HUES48 (cell line): ENCODE measurements at regions not wholly inside any gene's neighbourhood (a gene's known extent, or its start where the extent isn't known, plus 50 kb on each side); places are given as distances from the start of the nearest gene placed in this dataset.

Experiments
- H3K27ac ChIP-seq: one replicate; pipeline ENCODE4 v1.7.0; 2013; ENCODE audit warnings: low read depth, low read length, inconsistent platforms
- H3K27me3 ChIP-seq: 2 replicates; pipeline ENCODE4 v1.6.1; 2013; ENCODE audit warnings: mild to moderate bottlenecking, low read length; ENCODE audit not compliant: control insufficient read depth, insufficient read depth
- H3K36me3 ChIP-seq: 2 replicates; pipeline ENCODE4 v1.6.1; 2013; ENCODE audit warnings: low read length; ENCODE audit not compliant: control insufficient read depth, insufficient read depth
- H3K4me1 ChIP-seq: 2 replicates; pipeline ENCODE4 v1.6.1; 2013; ENCODE audit warnings: mild to moderate bottlenecking, low read length; ENCODE audit not compliant: control insufficient read depth, insufficient read depth
- H3K4me3 ChIP-seq: 2 replicates; pipeline ENCODE4 v1.5.1; 2013; ENCODE audit warnings: mild to moderate bottlenecking, low read depth, low read length
- H3K9ac ChIP-seq: 2 replicates; pipeline ENCODE4 v1.6.1; 2013; ENCODE audit warnings: mild to moderate bottlenecking, low read depth, low read length, moderate library complexity
- H3K9me3 ChIP-seq: 2 replicates; pipeline ENCODE4 v1.6.1; 2013; ENCODE audit warnings: low read length; ENCODE audit not compliant: control insufficient read depth, insufficient read depth

DNA sequence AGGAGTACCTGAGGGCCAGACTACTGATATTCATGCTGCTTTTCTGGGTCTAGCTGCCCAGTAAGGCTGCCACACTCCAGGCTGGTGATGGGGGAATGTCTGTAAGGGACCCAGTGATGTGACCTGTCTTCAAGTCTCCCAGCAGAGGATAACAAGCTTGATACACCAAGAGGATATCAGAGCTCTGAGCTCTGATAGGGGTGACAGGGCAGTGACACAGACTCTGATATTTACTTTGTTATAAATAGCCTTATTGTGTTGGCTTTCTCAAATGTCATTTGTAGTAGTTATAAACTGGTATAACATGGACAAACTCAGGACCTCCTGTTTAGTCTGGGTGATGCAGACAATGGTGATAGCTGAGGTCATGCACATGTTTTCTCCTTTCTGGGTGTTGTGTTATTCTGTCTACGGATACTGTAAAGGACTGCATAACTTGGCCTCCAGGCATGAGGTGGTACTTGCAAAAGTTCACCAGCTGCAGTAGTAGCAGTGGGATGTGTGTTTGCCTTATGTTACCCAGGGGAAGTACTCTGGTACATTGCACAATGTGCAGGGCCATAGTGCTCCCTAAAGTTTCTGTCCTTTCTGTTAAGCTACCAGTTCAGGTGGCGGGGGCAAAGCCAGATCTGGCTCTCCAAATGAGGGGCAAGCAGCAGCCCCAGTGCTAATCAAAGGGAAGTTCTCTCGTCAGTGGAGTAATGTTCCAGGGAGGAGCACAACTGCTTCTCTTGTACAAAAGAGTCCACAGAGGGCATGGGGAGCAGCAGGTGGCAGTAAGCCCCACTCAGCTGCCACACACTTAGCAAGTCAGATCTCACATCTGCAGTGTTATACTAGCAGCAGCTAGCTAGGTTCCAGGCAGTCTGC is 812.2 kb downstream of the JRKL start:
- Histone ChIP-seq H3K9ac (no peak overlapping the region), H3K4me1 (peaks cover 9% of the 10 kb centered on the region), H3K27ac (no peak overlapping the region), H3K4me3 (no peak overlapping the region), H3K9me3 (no peaks in the 10 kb centered on the region), H3K27me3 (no peaks in the 10 kb centered on the region), H3K36me3 (no peaks in the 10 kb centered on the region)

DNA sequence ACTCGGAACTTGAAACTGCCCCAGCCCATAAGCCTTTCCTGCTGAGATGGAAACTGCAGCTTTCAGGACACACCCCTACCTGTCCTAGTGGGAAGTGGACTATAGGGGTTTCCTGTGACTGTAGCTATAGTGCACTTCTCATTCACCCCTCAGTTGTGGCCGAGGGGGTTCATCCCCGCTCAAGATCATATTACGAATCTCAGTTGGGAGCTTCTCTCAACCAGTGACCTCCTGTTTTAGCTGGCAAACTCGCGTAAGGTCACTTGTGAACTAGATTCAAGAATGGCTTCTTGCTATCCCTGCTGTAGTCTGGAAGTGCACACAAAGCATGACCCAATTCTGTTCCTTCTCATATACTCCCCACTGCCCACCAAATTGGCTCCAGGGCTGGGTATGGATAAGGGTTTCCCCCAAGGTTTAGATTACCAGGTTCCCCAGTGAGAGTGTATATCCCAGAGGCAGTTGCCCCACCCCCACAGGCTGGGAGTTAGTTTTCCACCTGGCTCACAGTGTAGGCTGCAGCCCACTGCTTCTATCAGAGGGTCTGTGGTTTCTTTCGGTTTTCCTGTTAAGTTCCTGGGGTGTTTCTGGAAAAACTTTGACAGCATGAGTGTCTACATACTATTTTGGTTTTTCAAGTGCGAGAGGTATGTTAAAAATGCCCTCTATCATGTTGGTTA is 812.9 kb downstream of the JRKL start:
- Histone ChIP-seq H3K4me3 (no peak overlapping the region), H3K36me3 (no peaks in the 10 kb centered on the region), H3K9me3 (no peaks in the 10 kb centered on the region), H3K4me1 (peaks cover 9% of the 10 kb centered on the region), H3K27me3 (no peaks in the 10 kb centered on the region), H3K9ac (no peak overlapping the region), H3K27ac (no peak overlapping the region)

DNA sequence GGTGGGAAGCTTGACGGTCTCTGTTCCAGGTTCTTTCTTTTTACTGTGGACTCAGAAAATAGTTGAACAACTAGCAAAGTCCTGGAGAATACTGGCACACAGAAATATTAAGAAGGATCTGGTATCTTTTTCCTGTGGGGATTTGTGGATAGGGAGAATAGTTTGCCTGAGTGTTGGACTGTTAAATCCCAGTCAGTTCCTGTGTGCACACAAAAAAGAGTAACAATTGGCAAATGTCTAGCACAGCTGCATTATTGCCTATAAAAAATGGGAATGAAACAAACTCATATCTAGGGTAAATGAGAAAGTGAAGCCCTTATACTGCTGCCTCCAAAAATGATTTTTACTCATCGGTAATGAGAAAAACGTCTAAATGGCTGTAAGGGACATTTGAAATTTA is 828.2 kb downstream of the JRKL start:
- H3K9me3 ChIP-seq: no peaks in the 10 kb centered on the region
- H3K4me1 ChIP-seq: no peaks in the 10 kb centered on the region
- no peak overlapping the region for H3K4me3 ChIP-seq
- no peaks in the 10 kb centered on the region for H3K27me3 ChIP-seq
- H3K9ac ChIP-seq: no peak overlapping the region
- H3K27ac ChIP-seq: no peak overlapping the region
- H3K36me3 ChIP-seq: no peaks in the 10 kb centered on the region

DNA sequence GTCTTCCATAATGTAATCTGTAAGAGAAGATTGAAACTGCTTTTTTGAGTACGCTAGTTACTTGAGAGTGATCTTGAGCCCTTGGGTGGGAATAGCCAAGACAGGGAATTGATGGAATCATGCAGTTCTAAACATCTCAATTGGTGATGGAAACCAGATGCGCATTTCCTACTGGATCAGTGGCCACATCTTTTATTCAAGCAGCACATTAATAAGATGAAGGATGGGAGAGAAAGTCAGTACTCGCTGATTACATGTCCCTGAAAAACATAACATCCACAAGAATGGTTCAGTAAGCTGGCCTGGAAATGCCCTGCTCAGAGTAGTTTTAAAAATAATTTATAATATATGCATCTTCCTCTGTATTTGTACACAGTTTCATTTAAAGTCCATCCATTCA is 833.8 kb downstream of the JRKL start:
- Histone ChIP-seq H3K27ac (no peak overlapping the region), H3K9ac (no peak overlapping the region), H3K36me3 (no peaks in the 10 kb centered on the region), H3K27me3 (no peaks in the 10 kb centered on the region), H3K4me1 (no peaks in the 10 kb centered on the region), H3K9me3 (no peaks in the 10 kb centered on the region), H3K4me3 (no peak overlapping the region)

DNA sequence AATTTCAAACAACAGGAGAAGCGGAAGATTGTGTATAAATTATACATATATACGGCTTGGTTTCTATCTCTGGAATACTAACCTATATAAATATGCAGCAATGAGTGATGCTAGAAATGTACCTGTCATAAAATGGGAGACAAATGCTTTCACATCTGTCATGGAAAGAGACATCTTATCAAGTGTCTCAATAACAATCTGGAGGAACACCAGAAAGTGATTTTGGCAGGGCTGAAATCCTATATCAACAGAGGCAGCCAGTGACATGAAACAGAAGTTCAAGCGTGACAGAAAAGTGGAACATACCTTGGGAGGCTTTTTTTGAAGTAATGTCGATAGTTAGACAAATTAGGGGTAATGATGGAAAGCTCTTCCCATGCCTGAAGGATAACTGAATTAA is 834.6 kb downstream of the JRKL start:
- no peak overlapping the region for H3K4me3 ChIP-seq
- H3K36me3 ChIP-seq: no peaks in the 10 kb centered on the region
- no peaks in the 10 kb centered on the region for H3K9me3 ChIP-seq
- no peaks in the 10 kb centered on the region for H3K27me3 ChIP-seq
- H3K9ac ChIP-seq: no peak overlapping the region
- no peaks in the 10 kb centered on the region for H3K4me1 ChIP-seq
- no peak overlapping the region for H3K27ac ChIP-seq

DNA sequence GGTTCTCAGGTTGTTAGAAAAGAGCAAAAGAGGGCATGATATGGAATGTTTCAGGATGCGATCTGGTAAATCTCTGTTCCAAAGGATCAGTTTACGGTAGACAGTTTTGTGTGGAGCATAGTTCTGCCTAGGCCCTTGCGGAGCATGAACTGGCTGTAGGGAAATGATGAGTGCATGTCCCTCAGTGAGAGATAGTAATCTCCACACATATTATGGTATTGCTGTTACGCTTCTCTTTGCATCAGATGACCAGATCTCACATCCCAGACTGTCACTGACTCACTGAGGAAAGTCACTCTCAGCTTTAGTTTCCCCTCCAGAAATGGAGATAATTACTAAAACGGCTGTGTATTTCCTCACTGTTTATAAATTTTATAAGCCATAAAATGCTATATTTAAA is 836.0 kb downstream of the JRKL start:
- H3K9ac ChIP-seq: no peak overlapping the region
- no peaks in the 10 kb centered on the region for H3K36me3 ChIP-seq
- no peaks in the 10 kb centered on the region for H3K9me3 ChIP-seq
- H3K4me1 ChIP-seq: no peaks in the 10 kb centered on the region
- H3K27ac ChIP-seq: no peak overlapping the region
- no peak overlapping the region for H3K4me3 ChIP-seq
- H3K27me3 ChIP-seq: no peaks in the 10 kb centered on the region

DNA sequence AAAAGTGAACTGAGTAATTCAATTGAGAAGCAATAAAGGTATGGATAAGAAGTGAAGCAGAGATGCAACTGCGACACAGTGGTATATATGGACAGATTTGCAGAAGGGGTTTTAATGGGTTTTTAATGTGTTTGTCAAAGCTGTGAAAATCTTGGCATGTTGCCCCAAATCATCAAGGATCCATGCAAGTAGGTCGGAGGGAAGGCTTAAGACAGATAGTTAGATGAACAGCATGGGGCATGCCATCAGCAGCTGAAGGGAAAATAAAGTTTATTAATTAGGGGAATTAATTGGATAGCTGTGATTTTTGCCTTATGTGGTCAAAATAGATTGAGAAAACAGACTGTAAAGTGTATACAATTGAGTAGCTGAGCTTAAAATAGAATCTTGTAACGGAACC is 840.1 kb downstream of the JRKL start:
- no peak overlapping the region for H3K27ac ChIP-seq
- no peaks in the 10 kb centered on the region for H3K4me1 ChIP-seq
- no peaks in the 10 kb centered on the region for H3K36me3 ChIP-seq
- H3K9ac ChIP-seq: no peak overlapping the region
- H3K4me3 ChIP-seq: no peak overlapping the region
- H3K9me3 ChIP-seq: no peaks in the 10 kb centered on the region
- no peaks in the 10 kb centered on the region for H3K27me3 ChIP-seq

DNA sequence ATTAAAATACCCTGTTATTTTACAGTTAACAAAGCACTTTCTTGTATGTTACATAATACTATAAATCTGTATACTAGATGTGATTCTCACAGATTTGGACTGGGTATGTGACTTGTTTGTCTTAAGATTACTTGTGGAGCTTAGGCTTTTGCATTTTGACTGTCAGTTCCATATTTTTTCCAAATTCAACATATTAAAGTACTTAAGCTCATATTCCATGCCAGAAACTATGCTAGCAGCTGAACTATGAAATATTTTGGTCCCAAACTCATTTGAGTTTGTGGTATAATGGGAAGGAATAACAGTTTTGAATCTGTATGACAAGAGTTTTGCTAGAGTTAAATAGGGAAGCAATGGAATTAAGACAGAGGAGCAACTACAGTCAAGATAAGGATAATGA is 841.4 kb downstream of the JRKL start:
- H3K4me3 ChIP-seq: no peak overlapping the region

DNA sequence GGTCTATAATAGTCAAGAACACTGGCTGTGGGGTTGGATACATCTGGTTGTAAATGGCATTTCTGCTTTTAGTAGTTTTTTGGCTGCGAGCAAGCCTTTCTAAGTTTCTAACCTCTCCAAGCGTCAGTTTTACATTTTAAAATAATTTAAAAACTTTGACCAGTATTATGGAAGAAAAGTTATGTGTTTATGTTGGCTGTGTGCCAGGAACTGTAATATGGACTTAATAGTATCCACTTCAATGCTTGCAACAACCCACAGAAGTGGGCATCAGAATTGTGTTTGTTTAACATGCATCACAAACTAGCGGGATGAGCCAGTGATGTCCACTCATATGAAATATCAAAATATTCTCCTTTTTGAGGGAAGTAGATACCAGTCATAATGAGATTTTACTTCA is 844.2 kb downstream of the JRKL start:
- H3K36me3 ChIP-seq: no peaks in the 10 kb centered on the region
- H3K4me1 ChIP-seq: no peaks in the 10 kb centered on the region
- H3K4me3 ChIP-seq: no peak overlapping the region
- H3K27ac ChIP-seq: no peak overlapping the region
- no peaks in the 10 kb centered on the region for H3K27me3 ChIP-seq
- no peak overlapping the region for H3K9ac ChIP-seq
- H3K9me3 ChIP-seq: no peaks in the 10 kb centered on the region

More for the DNA sequence above, 841.4 kb downstream of the JRKL start:
- Histone ChIP-seq H3K4me1 (no peaks in the 10 kb centered on the region), H3K9ac (no peak overlapping the region), H3K27ac (no peak overlapping the region), H3K36me3 (no peaks in the 10 kb centered on the region), H3K27me3 (no peaks in the 10 kb centered on the region), H3K9me3 (no peaks in the 10 kb centered on the region)

DNA sequence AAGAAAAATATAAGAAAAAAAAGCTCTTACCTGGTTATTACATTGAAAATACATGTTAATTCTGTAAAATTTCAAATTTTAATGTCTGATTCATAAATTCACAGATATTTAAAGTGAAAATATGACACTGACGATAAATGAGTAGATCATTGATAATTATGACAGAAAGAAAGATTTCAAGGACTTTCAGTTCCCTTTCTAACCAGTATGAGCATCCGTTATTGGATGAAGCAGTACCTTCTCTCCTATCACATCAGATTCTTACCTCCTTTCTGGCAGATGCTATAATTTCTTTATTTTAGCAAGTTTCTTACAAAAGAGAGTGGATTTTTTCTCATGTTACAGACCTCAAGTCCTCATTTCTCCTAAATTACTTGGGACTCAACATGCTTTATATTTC is 847.3 kb downstream of the JRKL start:
- Histone ChIP-seq H3K27me3 (no peaks in the 10 kb centered on the region), H3K4me1 (no peaks in the 10 kb centered on the region), H3K9me3 (no peaks in the 10 kb centered on the region), H3K27ac (no peak overlapping the region), H3K9ac (no peak overlapping the region), H3K36me3 (no peaks in the 10 kb centered on the region), H3K4me3 (no peak overlapping the region)

DNA sequence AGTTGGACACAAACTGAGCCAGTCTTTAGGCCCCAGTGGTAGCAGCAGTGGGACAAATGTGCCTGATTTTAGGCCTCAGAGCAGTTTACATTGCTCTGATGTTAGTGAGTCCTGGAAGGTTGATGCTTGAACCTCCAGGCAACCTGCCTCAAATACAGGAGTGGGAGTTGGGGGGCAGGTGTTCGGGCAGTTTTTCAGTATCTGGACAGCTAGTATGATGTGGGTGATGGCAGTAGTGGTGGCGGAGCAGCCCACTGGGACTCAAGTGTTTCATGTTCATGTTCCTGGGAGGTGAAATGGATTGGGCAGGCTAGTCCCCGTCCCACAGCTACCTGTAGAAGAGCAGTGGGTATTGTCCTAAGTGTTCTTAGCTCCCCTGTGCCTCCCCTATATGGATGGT is 857.8 kb downstream of the JRKL start:
- H3K36me3 ChIP-seq: no peaks in the 10 kb centered on the region
- H3K9me3 ChIP-seq: no peaks in the 10 kb centered on the region
- H3K27ac ChIP-seq: no peak overlapping the region
- H3K27me3 ChIP-seq: no peaks in the 10 kb centered on the region
- H3K4me3 ChIP-seq: no peak overlapping the region
- H3K4me1 ChIP-seq: peaks cover 4% of the 10 kb centered on the region; the same call in 1 of the 2 replicates
- H3K9ac ChIP-seq: no peak overlapping the region
